Astrocyte (in vitro differentiated cells and primary cell): ENCODE measurements at regions not wholly inside any gene's neighbourhood (a gene's known extent, or its start where the extent isn't known, plus 50 kb on each side); places are given as distances from the start of the nearest gene placed in this dataset.

ENCODE experiments used
- DNase-seq: peaks from one replicate; pipeline ENCODE4 v3.0.0-alpha.2; 2010; ENCODE audit warnings: low read depth
- FAIRE-seq: peaks from 2 replicates; lab custom pipeline; 2011; peaks lifted over from hg19 to GRCh38; lab: Jason Lieb, UNC
- H2AFZ ChIP-seq: 2 replicates; pipeline ENCODE4 v1.6.0; 2012; ENCODE audit warnings: low read depth, low read length, inconsistent platforms
- H3K27ac ChIP-seq: 2 replicates; pipeline ENCODE4 v1.5.1; 2011; ENCODE audit warnings: low read depth, low read length, inconsistent platforms
- H3K27me3 ChIP-seq: 2 replicates; pipeline ENCODE4 v1.6.0; 2011; ENCODE audit warnings: low read length, inconsistent platforms; ENCODE audit not compliant: insufficient read depth
- H3K36me3 ChIP-seq: 2 replicates; pipeline ENCODE4 v1.5.1; 2011; ENCODE audit warnings: low read length, inconsistent platforms; ENCODE audit not compliant: insufficient read depth
- H3K4me1 ChIP-seq: 2 replicates; pipeline ENCODE4 v1.5.1; 2011; ENCODE audit warnings: low read length, inconsistent platforms; ENCODE audit not compliant: insufficient read depth
- H3K4me2 ChIP-seq: 2 replicates; pipeline ENCODE4 v1.6.0; 2012; ENCODE audit warnings: low read length, inconsistent platforms
- H3K4me3 ChIP-seq: 2 replicates; pipeline ENCODE4 v1.5.1; 2011; ENCODE audit warnings: low read depth, mild to moderate bottlenecking, low read length, inconsistent platforms; ENCODE audit not compliant: insufficient read depth
- H3K79me2 ChIP-seq: 2 replicates; pipeline ENCODE4 v1.6.0; 2012; ENCODE audit warnings: mild to moderate bottlenecking, low read length, inconsistent platforms; ENCODE audit not compliant: insufficient read depth
- H3K9ac ChIP-seq: 2 replicates; pipeline ENCODE4 v1.6.0; 2012; ENCODE audit warnings: mild to moderate bottlenecking, low read length, inconsistent platforms
- H3K9me3 ChIP-seq: 2 replicates; pipeline ENCODE4 v1.5.1; 2012; ENCODE audit warnings: low read depth, mild to moderate bottlenecking, low read length, inconsistent platforms; ENCODE audit not compliant: insufficient read depth
- H4K20me1 ChIP-seq: 2 replicates; pipeline ENCODE4 v1.6.0; 2012; ENCODE audit warnings: low read length, inconsistent platforms; ENCODE audit not compliant: insufficient read depth
- H3K27ac Mint-ChIP-seq: one replicate; pipeline ENCODE4 v1.8.0; 2021; ENCODE audit warnings: mild to moderate bottlenecking, mixed read lengths; ENCODE audit not compliant: unreplicated experiment
- H3K27me3 Mint-ChIP-seq: one replicate; pipeline ENCODE4 v1.8.0; 2021; ENCODE audit warnings: low read depth, mixed read lengths; ENCODE audit not compliant: unreplicated experiment
- H3K36me3 Mint-ChIP-seq: one replicate; pipeline ENCODE4 v1.8.0; 2021; ENCODE audit warnings: low read depth, mixed read lengths; ENCODE audit not compliant: unreplicated experiment
- H3K4me1 Mint-ChIP-seq: one replicate; pipeline ENCODE4 v1.8.0; 2021; ENCODE audit warnings: low read depth, mixed read lengths; ENCODE audit not compliant: unreplicated experiment
- H3K4me3 Mint-ChIP-seq: one replicate; pipeline ENCODE4 v1.8.0; 2021; ENCODE audit warnings: mild to moderate bottlenecking, moderate library complexity, mixed read lengths; ENCODE audit not compliant: unreplicated experiment
- H3K9me3 Mint-ChIP-seq: one replicate; pipeline ENCODE4 v1.8.0; 2021; ENCODE audit warnings: mild to moderate bottlenecking, mixed read lengths; ENCODE audit not compliant: unreplicated experiment
- CTCF ChIP-seq: IDR thresholded peaks from 2 replicates; pipeline ENCODE4 v1.5.1; 2011; ENCODE audit warnings: low read depth, mild to moderate bottlenecking, inconsistent platforms, low read length, moderate library complexity; ENCODE audit not compliant: insufficient read depth
- EZH2 ChIP-seq: IDR thresholded peaks from 2 replicates; pipeline ENCODE4 v1.6.1; 2012; ENCODE audit warnings: mild to moderate bottlenecking, low read length, inconsistent platforms; ENCODE audit not compliant: insufficient read depth

- Mint-ChIP-seq H3K9me3 (no peaks in the 10 kb centered on the region), H3K4me1 (peaks cover 14% of the 10 kb centered on the region), H3K27ac (no peak overlapping the region), H3K36me3 (no peaks in the 10 kb centered on the region), H3K27me3 (peaks cover 24% of the 10 kb centered on the region), H3K4me3 (no peak overlapping the region)
- Histone ChIP-seq H3K9ac (no peak overlapping the region), H3K36me3 (no peaks in the 10 kb centered on the region), H3K27me3 (peaks cover 3% of the 10 kb centered on the region), H3K4me3 (no peak overlapping the region), H3K27ac (no peak overlapping the region), H3K4me2 (no peak overlapping the region), H3K9me3 (no peaks in the 10 kb centered on the region), H2AFZ (no peak overlapping the region), H4K20me1 (no peaks in the 10 kb centered on the region), H3K4me1 (peaks cover 5% of the 10 kb centered on the region), H3K79me2 (no peaks in the 10 kb centered on the region)
- DNase-seq: no peak
- no peak for TF ChIP-seq EZH2
- no peak for TF ChIP-seq CTCF
- FAIRE-seq: no peak
Measured at GRCh38 chr6:129764761-129765407, 54.9 kb upstream of the ARHGAP18 start.

DNA sequence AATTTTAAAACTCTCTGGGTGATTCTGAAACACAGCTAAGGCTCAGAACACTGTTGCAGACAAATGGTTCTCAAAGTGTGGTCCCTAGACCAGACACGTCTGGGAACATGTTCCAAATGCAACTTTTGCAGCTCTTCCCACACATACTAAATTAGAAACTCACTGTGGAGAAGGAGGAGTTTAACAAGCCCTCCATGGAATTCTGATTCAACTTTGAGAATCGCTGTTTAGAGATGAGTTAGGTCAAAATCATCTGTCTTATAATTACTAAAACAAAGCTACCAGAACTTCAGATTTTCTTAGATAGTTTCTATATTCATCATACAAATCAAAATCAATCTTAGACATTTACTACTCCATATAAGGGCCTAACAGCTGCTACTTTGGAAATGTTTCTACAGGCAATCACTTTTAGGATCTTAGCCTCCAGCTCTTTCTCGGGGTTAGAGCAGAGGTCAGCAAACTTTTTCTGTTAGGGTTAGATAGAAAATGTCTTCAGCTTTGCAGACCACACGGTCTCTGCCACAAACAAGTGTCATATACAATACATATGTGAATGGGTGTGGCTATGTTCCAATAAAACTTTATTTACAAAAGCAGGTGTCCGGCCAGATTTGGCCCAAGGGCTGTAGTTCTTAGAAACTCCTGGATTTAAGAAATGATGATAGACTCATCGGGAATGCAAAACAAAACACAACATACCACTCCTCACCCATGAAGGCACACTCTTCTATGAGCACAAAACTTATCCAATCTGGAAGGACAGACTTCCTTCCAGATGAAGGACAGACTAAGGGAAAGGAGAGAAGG is 50.0 kb upstream of the ARHGAP18 start:
- Mint-ChIP-seq H3K4me3 (no peak overlapping the region), H3K27ac (no peak overlapping the region), H3K4me1 (peaks cover 17% of the 10 kb centered on the region), H3K27me3 (peaks cover 4% of the 10 kb centered on the region), H3K9me3 (no peaks in the 10 kb centered on the region), H3K36me3 (no peaks in the 10 kb centered on the region)
- Histone ChIP-seq H3K9me3 (no peaks in the 10 kb centered on the region), H3K4me1 (no peaks in the 10 kb centered on the region), H3K9ac (no peak overlapping the region), H3K27me3 (no peaks in the 10 kb centered on the region), H3K4me3 (no peak overlapping the region), H3K27ac (no peak overlapping the region), H4K20me1 (no peaks in the 10 kb centered on the region), H3K36me3 (no peaks in the 10 kb centered on the region), H3K79me2 (no peaks in the 10 kb centered on the region), H3K4me2 (no peak overlapping the region), H2AFZ (no peak overlapping the region)
- DNase-seq: no peak
- TF ChIP-seq EZH2 (no peak), CTCF (no peak)
- FAIRE-seq: no peak
